ENCODE measurements at regions not wholly inside any gene's neighbourhood (a gene's known extent, or its start where the extent isn't known, plus 50 kb on each side); places are given as distances from the start of the nearest gene placed in this dataset.

DNA sequence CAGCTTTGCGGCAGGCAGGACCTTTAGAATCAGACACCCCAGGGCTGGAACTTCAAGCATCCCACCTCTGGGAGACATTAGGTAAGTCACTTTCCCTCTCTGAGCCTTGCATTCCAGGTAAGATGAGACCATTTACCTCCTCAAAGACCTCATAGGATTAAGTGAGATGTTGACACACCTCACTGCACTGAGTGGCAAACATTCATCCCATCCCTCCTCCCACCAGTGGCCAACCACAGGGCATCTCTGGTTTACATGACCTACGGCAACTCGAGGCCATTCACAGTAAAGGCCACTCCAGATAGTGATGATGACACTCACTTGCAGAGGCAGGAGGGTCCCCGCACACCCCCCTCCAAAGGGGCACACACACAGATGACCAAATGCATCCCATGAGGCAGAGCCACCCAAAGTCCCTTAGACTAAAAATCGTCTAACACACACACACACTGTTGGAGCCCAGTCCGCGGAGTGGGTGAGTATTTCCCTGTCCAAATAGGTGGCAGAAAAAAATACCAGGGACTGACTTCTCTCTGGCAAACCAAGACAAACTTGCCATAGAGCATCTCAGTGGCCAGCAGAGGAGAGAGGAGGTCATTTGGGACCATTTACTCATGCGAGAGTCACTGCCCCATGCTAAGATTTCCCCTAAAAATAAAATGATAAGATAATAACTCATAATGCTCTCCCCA is 454.9 kb downstream of the SOX9 start:
- TF ChIP-seq, protein P1, sequence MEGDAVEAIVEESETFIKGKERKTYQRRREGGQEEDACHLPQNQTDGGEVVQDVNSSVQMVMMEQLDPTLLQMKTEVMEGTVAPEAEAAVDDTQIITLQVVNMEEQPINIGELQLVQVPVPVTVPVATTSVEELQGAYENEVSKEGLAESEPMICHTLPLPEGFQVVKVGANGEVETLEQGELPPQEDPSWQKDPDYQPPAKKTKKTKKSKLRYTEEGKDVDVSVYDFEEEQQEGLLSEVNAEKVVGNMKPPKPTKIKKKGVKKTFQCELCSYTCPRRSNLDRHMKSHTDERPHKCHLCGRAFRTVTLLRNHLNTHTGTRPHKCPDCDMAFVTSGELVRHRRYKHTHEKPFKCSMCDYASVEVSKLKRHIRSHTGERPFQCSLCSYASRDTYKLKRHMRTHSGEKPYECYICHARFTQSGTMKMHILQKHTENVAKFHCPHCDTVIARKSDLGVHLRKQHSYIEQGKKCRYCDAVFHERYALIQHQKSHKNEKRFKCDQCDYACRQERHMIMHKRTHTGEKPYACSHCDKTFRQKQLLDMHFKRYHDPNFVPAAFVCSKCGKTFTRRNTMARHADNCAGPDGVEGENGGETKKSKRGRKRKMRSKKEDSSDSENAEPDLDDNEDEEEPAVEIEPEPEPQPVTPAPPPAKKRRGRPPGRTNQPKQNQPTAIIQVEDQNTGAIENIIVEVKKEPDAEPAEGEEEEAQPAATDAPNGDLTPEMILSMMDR (IDR thresholded peaks at IDR 0.05) = no peak
- no peak for TF ChIP-seq POLR2A (IDR thresholded peaks at IDR 0.05)

Measured in testis (tissue), 2 donors.